Adrenal gland (tissue), 5 donors: ENCODE measurements at regions not wholly inside any gene's neighbourhood (a gene's known extent, or its start where the extent isn't known, plus 50 kb on each side); places are given as distances from the start of the nearest gene placed in this dataset.
"Not testable (repeated sequence)": the region's sequence is repeated elsewhere in the genome, so short reads cannot be mapped to it uniquely, and the experiment has no call there.

Experiments
- POLR2A ChIP-seq, 2 donors: fragments of 450-650 bp; IDR thresholded peaks; one replicate each; pipeline ENCODE4 v1.6.1; 2017; ENCODE audit warnings: antibody characterized with exemption in 2 of 2, mild to moderate bottlenecking in 2 of 2, moderate library complexity in 1 of 2
- TF ChIP-seq, protein P1 (sequence below), 6 experiments: fragments of 450-650 bp in 4 of 6; fragments of 200-600 bp in 2 of 6; sonication (generic) in 1 of 6; IDR thresholded peaks; 1 replicate in 5 of 6; 2 replicates in 1 of 6; pipeline versions ENCODE4 v1.5.1 to v1.8.0; 2016 to 2021; ENCODE audit warnings: antibody characterized with exemption in 6 of 6, mild to moderate bottlenecking in 2 of 6, moderate library complexity in 1 of 6
- donor health status: DM: no; HTN: no; CAD: no.

DNA sequence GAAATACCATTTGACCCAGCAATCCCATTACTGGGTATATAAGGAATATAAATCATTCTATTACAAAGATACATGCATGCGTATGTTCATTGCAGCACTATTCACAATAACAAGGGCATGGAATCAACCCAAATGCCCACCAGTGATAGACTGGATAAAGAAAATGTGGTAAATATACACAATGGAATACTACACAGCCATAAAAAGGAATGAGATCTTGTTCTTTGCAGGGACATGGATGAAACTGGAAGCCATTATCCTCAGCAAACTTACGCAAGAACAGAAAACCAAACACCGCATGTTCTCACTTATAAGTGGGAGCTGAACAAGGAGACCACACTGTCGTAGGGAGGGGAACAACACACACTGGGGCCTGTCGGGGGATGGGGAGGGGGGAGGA is 57.3 kb upstream of the PIP4K2A start:
- TF ChIP-seq, protein P1, sequence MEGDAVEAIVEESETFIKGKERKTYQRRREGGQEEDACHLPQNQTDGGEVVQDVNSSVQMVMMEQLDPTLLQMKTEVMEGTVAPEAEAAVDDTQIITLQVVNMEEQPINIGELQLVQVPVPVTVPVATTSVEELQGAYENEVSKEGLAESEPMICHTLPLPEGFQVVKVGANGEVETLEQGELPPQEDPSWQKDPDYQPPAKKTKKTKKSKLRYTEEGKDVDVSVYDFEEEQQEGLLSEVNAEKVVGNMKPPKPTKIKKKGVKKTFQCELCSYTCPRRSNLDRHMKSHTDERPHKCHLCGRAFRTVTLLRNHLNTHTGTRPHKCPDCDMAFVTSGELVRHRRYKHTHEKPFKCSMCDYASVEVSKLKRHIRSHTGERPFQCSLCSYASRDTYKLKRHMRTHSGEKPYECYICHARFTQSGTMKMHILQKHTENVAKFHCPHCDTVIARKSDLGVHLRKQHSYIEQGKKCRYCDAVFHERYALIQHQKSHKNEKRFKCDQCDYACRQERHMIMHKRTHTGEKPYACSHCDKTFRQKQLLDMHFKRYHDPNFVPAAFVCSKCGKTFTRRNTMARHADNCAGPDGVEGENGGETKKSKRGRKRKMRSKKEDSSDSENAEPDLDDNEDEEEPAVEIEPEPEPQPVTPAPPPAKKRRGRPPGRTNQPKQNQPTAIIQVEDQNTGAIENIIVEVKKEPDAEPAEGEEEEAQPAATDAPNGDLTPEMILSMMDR (IDR thresholded peaks at IDR 0.05) = not testable (repeated sequence)
- not testable (repeated sequence) for TF ChIP-seq POLR2A (IDR thresholded peaks at IDR 0.05)
